ENCODE measurements at regions not wholly inside any gene's neighbourhood (a gene's known extent, or its start where the extent isn't known, plus 50 kb on each side); places are given as distances from the start of the nearest gene placed in this dataset.

GRCh38 chr13:44014501-44014900, 134.8 kb downstream of the LACC1 start:
- Histone ChIP-seq H3K9ac (ENCODE audit: insufficient read depth in 1 of 2, low read length in 2 of 2) (no peak overlapping the region), H3K4me3 (no peak overlapping the region), H3K36me3 (ENCODE audit: control insufficient read depth in 4 of 4, insufficient read depth in 4 of 4, low read length in 4 of 4) (no peaks in the 10 kb centered on the region), H3K27me3 (ENCODE audit: control insufficient read depth in 3 of 3, insufficient read depth in 3 of 3, low read length in 2 of 3) (no peaks in the 10 kb centered on the region), H3K4me1 (ENCODE audit: control insufficient read depth in 5 of 5, insufficient read depth in 5 of 5, low read length in 5 of 5) (peaks cover 0 to 17% (median 7%) of the 10 kb centered on the region in 5 donors), H3K9me3 (ENCODE audit: control insufficient read depth in 4 of 4, insufficient read depth in 3 of 4, low read length in 3 of 4) (no peaks in the 10 kb centered on the region), H3K27ac (ENCODE audit: low read depth in 1 of 2, low read length in 1 of 2) (no peak overlapping the region)
- 72 to 84% methylated on average over 8 of the region's 8 CpGs for WGBS, 2 donors
- DNase-seq (no peak), ATAC-seq (ENCODE audit: insufficient read depth, low FRiP score) (no peak)
- TF ChIP-seq CTCF (IDR thresholded peaks at IDR 0.05; ENCODE audit: control extremely low read depth, extremely low read depth): no peak

- Histone ChIP-seq H3K4me1 (ENCODE audit: control insufficient read depth in 5 of 5, insufficient read depth in 5 of 5, low read length in 5 of 5) (peaks cover 0 to 17% (median 7%) of the 10 kb centered on the region in 5 donors), H3K9ac (ENCODE audit: insufficient read depth in 1 of 2, low read length in 2 of 2) (no peak overlapping the region), H3K27me3 (ENCODE audit: control insufficient read depth in 3 of 3, insufficient read depth in 3 of 3, low read length in 2 of 3) (no peaks in the 10 kb centered on the region), H3K27ac (ENCODE audit: low read depth in 1 of 2, low read length in 1 of 2) (no peak overlapping the region), H3K36me3 (ENCODE audit: control insufficient read depth in 4 of 4, insufficient read depth in 4 of 4, low read length in 4 of 4) (no peaks in the 10 kb centered on the region), H3K9me3 (ENCODE audit: control insufficient read depth in 4 of 4, insufficient read depth in 3 of 4, low read length in 3 of 4) (no peaks in the 10 kb centered on the region), H3K4me3 (no peak overlapping the region)
- WGBS, 2 donors: 80 to 94% methylated on average over 5 of the region's 5 CpGs
- TF ChIP-seq CTCF (IDR thresholded peaks at IDR 0.05; ENCODE audit: control extremely low read depth, extremely low read depth): no peak
- ATAC-seq (ENCODE audit: insufficient read depth, low FRiP score) (no peak), DNase-seq (no peak)
Measured at GRCh38 chr13:44015118-44015517, 135.4 kb downstream of the LACC1 start.

GRCh38 chr13:44015811-44016210, 136.1 kb downstream of the LACC1 start:
- H3K27ac ChIP-seq (ENCODE audit: low read depth in 1 of 2, low read length in 1 of 2): no peak overlapping the region
- 77 to 85% methylated on average over 6 of the region's 6 CpGs for WGBS, 2 donors

More at GRCh38 chr13:44015811-44016210, 136.1 kb downstream of the LACC1 start:
- H3K4me3 ChIP-seq: no peak overlapping the region
- DNase-seq: no peak
- H3K9me3 ChIP-seq (ENCODE audit: control insufficient read depth in 4 of 4, insufficient read depth in 3 of 4, low read length in 3 of 4): no peaks in the 10 kb centered on the region
- no peak for ATAC-seq (ENCODE audit: insufficient read depth, low FRiP score)
- no peak overlapping the region for H3K9ac ChIP-seq (ENCODE audit: insufficient read depth in 1 of 2, low read length in 2 of 2)
- no peak for TF ChIP-seq CTCF (IDR thresholded peaks at IDR 0.05; ENCODE audit: control extremely low read depth, extremely low read depth)
- H3K4me1 ChIP-seq (ENCODE audit: control insufficient read depth in 5 of 5, insufficient read depth in 5 of 5, low read length in 5 of 5): peaks cover 0 to 17% (median 7%) of the 10 kb centered on the region in 5 donors
- H3K36me3 ChIP-seq (ENCODE audit: control insufficient read depth in 4 of 4, insufficient read depth in 4 of 4, low read length in 4 of 4): no peaks in the 10 kb centered on the region
- no peaks in the 10 kb centered on the region for H3K27me3 ChIP-seq (ENCODE audit: control insufficient read depth in 3 of 3, insufficient read depth in 3 of 3, low read length in 2 of 3)
